Gastrocnemius medialis (tissue), 4 donors: ENCODE measurements at regions not wholly inside any gene's neighbourhood (a gene's known extent, or its start where the extent isn't known, plus 50 kb on each side); places are given as distances from the start of the nearest gene placed in this dataset.

Experiments
- CTCF ChIP-seq, 5 experiments: fragments of 450-650 bp in 3 of 5; fragments of 200-600 bp in 2 of 5; sonication (generic) in 2 of 5; IDR thresholded peaks in 4 of 5; conservative IDR thresholded peaks in 1 of 5; 1 replicate in 4 of 5; 2 replicates in 1 of 5; pipeline ENCODE4 v1.5.1; 2016 to 2019; ENCODE audit warnings: antibody characterized with exemption in 5 of 5, mild to moderate bottlenecking in 3 of 5, moderate library complexity in 3 of 5
- POLR2A ChIP-seq, 2 donors: fragments of 450-650 bp; IDR thresholded peaks; one replicate each; pipeline ENCODE4 v1.6.1; 2017; ENCODE audit warnings: antibody characterized with exemption in 2 of 2, mild to moderate bottlenecking in 2 of 2, moderate library complexity in 2 of 2

GRCh38 chr2:139217641-139218040, 437.5 kb upstream of the NXPH2 start:
- no peak for TF ChIP-seq POLR2A (IDR thresholded peaks at IDR 0.05)
- TF ChIP-seq CTCF (IDR thresholded peaks at IDR 0.05 in 4 of 5, conservative IDR thresholded peaks at IDR 0.05 in 1 of 5), result no peak
